ENCODE measurements at regions not wholly inside any gene's neighbourhood (a gene's known extent, or its start where the extent isn't known, plus 50 kb on each side); places are given as distances from the start of the nearest gene placed in this dataset.

- TF ChIP-seq CTCF (conservative IDR thresholded peaks at IDR 0.05; ENCODE audit: low read depth, low read length) (no peak), EZH2phosphoT487 (IDR thresholded peaks at IDR 0.05; ENCODE audit: borderline replicate concordance, low read length) (no peak)
Observed at GRCh38 chr4:57199267-57199666, 89.1 kb upstream of the IGFBP7 start.

All from PC-3 (cell line).